Smooth muscle cell (in vitro differentiated cells): ENCODE measurements at regions not wholly inside any gene's neighbourhood (a gene's known extent, or its start where the extent isn't known, plus 50 kb on each side); places are given as distances from the start of the nearest gene placed in this dataset.

Source experiments
- DNase-seq: peaks from one replicate; lab custom pipeline; 2025; ENCODE audit not compliant: unreplicated experiment; lab: John Stamatoyannopoulos, UW
- H2AFZ ChIP-seq: fragments of 200-600 bp; sonication (generic); 2 replicates; pipeline ENCODE4 v1.6.0; 2016; ENCODE audit warnings: antibody characterized with exemption, low read depth, mild to moderate bottlenecking
- H3F3A ChIP-seq: fragments of 200-600 bp; sonication (generic); 2 replicates; pipeline ENCODE4 v1.6.0; 2017; ENCODE audit warnings: antibody characterized with exemption, low read depth
- H3K27ac ChIP-seq: fragments of 200-600 bp; sonication (generic); 2 replicates; pipeline ENCODE4 v1.5.1; 2016; ENCODE audit warnings: low read depth, mild to moderate bottlenecking
- H3K27me3 ChIP-seq: fragments of 200-600 bp; sonication (generic); 2 replicates; pipeline ENCODE4 v1.6.1; 2016; ENCODE audit warnings: low read depth, mild to moderate bottlenecking
- H3K36me3 ChIP-seq: fragments of 200-600 bp; sonication (generic); 2 replicates; pipeline ENCODE4 v1.5.1; 2016; ENCODE audit warnings: low read depth
- H3K4me1 ChIP-seq: fragments of 200-600 bp; sonication (generic); 2 replicates; pipeline ENCODE4 v1.5.1; 2016; ENCODE audit warnings: low read depth
- H3K4me2 ChIP-seq: fragments of 200-600 bp; sonication (generic); 2 replicates; pipeline ENCODE4 v1.6.0; 2016; ENCODE audit warnings: mild to moderate bottlenecking
- H3K4me3 ChIP-seq: fragments of 200-600 bp; sonication (generic); 2 replicates; pipeline ENCODE4 v1.5.1; 2016; ENCODE audit warnings: mild to moderate bottlenecking
- H3K79me2 ChIP-seq: fragments of 200-600 bp; sonication (generic); 2 replicates; pipeline ENCODE4 v1.6.0; 2016; ENCODE audit warnings: low read depth, mild to moderate bottlenecking
- H3K9ac ChIP-seq: fragments of 200-600 bp; sonication (generic); 2 replicates; pipeline ENCODE4 v1.6.0; 2016; ENCODE audit warnings: low read depth
- H3K9me3 ChIP-seq: fragments of 200-600 bp; sonication (generic); replicated peaks from 2 replicates; pipeline ENCODE4 v1.5.1; 2016; ENCODE audit warnings: low read depth
- H4K20me1 ChIP-seq: fragments of 200-600 bp; sonication (generic); 2 replicates; pipeline ENCODE4 v1.6.0; 2016; ENCODE audit warnings: low read depth
- WGBS: methylation state at CpG from one replicate; pipeline ENCODE4 v1.1.7; 2016; ENCODE audit warnings: low lambda C conversion rate; 5-methylcytosine and 5-hydroxymethylcytosine counted together
- TF ChIP-seq, protein P1 (sequence below): fragments of 200-600 bp; sonication (generic); IDR thresholded peaks from 2 replicates; pipeline ENCODE4 v1.5.1; 2017; ENCODE audit warnings: borderline replicate concordance, mild to moderate bottlenecking, antibody characterized with exemption; ENCODE audit not compliant: insufficient read depth, poor library complexity, severe bottlenecking

DNA sequence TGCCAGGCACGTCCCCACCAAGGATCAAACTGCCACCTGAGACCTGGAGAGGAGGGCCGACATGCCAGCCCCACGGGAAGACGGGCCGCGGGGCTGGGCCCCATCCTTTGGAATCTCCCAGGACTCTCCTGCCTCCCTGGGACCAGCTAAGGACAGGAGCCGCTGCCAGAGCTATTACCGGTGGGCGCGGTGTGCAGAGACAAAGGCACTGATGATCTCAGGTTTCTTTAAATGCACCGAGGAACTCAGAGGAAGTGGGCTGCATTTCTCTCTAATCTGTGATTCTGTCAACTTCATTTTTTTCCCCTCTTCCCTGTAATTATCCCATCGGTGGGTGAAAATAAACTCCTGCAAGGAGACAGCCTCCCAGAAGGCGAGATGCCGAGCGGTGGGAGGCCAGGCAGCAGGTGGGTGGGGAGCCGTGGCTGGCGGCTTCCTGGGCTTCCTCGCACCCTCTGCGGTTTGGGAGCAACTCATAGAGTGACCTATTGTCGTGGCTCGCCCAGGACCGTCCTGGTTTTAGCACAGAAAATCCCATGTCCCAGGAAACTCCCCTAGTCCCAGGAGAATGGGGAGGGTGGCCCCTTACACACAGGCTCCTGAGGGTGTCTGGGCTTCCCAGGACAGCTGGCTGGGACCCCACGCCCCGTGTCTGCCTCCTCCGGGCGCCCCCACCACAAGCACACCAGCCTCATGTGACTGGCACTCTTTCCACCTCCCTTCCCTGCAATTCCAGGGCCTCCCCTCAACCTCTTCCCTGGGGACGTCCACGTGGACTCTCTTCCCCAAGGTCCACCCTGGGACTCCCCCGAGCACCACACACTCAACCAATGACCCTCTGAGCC is 62.3 kb upstream of the ADRA2C start:
- Histone ChIP-seq H3K4me3 (no peak overlapping the region), H3F3A (no peaks in the 10 kb centered on the region), H3K79me2 (no peaks in the 10 kb centered on the region), H3K4me1 (peaks cover 16% of the 10 kb centered on the region), H3K4me2 (no peak overlapping the region), H3K9me3 (no peaks in the 10 kb centered on the region), H2AFZ (no peak overlapping the region), H4K20me1 (no peaks in the 10 kb centered on the region), H3K36me3 (no peaks in the 10 kb centered on the region), H3K27me3 (peaks cover 22% of the 10 kb centered on the region), H3K27ac (no peak overlapping the region), H3K9ac (no peak overlapping the region)
- no peak for DNase-seq
- TF ChIP-seq, protein P1, sequence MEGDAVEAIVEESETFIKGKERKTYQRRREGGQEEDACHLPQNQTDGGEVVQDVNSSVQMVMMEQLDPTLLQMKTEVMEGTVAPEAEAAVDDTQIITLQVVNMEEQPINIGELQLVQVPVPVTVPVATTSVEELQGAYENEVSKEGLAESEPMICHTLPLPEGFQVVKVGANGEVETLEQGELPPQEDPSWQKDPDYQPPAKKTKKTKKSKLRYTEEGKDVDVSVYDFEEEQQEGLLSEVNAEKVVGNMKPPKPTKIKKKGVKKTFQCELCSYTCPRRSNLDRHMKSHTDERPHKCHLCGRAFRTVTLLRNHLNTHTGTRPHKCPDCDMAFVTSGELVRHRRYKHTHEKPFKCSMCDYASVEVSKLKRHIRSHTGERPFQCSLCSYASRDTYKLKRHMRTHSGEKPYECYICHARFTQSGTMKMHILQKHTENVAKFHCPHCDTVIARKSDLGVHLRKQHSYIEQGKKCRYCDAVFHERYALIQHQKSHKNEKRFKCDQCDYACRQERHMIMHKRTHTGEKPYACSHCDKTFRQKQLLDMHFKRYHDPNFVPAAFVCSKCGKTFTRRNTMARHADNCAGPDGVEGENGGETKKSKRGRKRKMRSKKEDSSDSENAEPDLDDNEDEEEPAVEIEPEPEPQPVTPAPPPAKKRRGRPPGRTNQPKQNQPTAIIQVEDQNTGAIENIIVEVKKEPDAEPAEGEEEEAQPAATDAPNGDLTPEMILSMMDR = no peak
- WGBS = 44% methylated on average over 27 of the region's 29 CpGs

- H3K4me2 ChIP-seq = no peak overlapping the region
- DNase-seq = no peak
- no peaks in the 10 kb centered on the region for H3K79me2 ChIP-seq
- H3K4me3 ChIP-seq = no peak overlapping the region
- no peak overlapping the region for H2AFZ ChIP-seq
- 77% methylated on average over 5 of the region's 5 CpGs for WGBS
- no peaks in the 10 kb centered on the region for H3K36me3 ChIP-seq
- H3K27me3 ChIP-seq = peaks cover 22% of the 10 kb centered on the region
- no peaks in the 10 kb centered on the region for H3F3A ChIP-seq
- TF ChIP-seq, protein P1 = no peak
- H3K9me3 ChIP-seq = no peaks in the 10 kb centered on the region
- peaks cover 16% of the 10 kb centered on the region for H3K4me1 ChIP-seq
- no peaks in the 10 kb centered on the region for H4K20me1 ChIP-seq
- H3K9ac ChIP-seq = no peak overlapping the region
- no peak overlapping the region for H3K27ac ChIP-seq
Observed at GRCh38 chr4:3703343-3703676, 62.9 kb upstream of the ADRA2C start.

- Histone ChIP-seq H3K27ac (no peak overlapping the region), H3K9ac (no peak overlapping the region), H2AFZ (no peak overlapping the region), H3F3A (no peaks in the 10 kb centered on the region), H3K27me3 (peaks cover 22% of the 10 kb centered on the region), H3K9me3 (no peaks in the 10 kb centered on the region), H3K4me3 (no peak overlapping the region), H3K4me2 (no peak overlapping the region), H3K4me1 (peaks cover 11% of the 10 kb centered on the region), H3K79me2 (no peaks in the 10 kb centered on the region), H3K36me3 (no peaks in the 10 kb centered on the region), H4K20me1 (no peaks in the 10 kb centered on the region)
- WGBS = 90% methylated on average over 28 of the region's 31 CpGs
- DNase-seq = no peak
- TF ChIP-seq, protein P1 = no peak
Observed at GRCh38 chr4:3702561-3703221, 63.5 kb upstream of the ADRA2C start.
